ENCODE measurements at regions not wholly inside any gene's neighbourhood (a gene's known extent, or its start where the extent isn't known, plus 50 kb on each side); places are given as distances from the start of the nearest gene placed in this dataset.

- H3K4me3 ChIP-seq, result no peak overlapping the region
- H3K27ac ChIP-seq, result no peak overlapping the region
- intact Hi-C loops (cut with DNase I), result no loop called here
- no peaks in the 10 kb centered on the region for H3K4me1 ChIP-seq
- 53% methylated on average over 3 of the region's 3 CpGs for WGBS (ENCODE audit: insufficient coverage, low coverage, low lambda C conversion rate, missing lambda C conversion rate)
- no peaks in the 10 kb centered on the region for H3K36me3 ChIP-seq
- no peaks in the 10 kb centered on the region for H3K9me3 ChIP-seq
- ATAC-seq (no peak), DNase-seq (no peak)
- no peak for TF ChIP-seq CTCF (IDR thresholded peaks at IDR 0.05)
- TF ChIP-seq POLR2A (IDR thresholded peaks at IDR 0.05), result no peak
- no peaks in the 10 kb centered on the region for H3K27me3 ChIP-seq
These were observed 145.8 kb upstream of the DCN start for GRCh38 chr12:91328451-91328850.

GRCh38 chr12:91327889-91328288 is 145.3 kb upstream of the DCN start:
- H3K27ac ChIP-seq, result no peak overlapping the region
- intact Hi-C loops (cut with DNase I), result no loop called here
- no peak for TF ChIP-seq CTCF (IDR thresholded peaks at IDR 0.05)
- TF ChIP-seq POLR2A (IDR thresholded peaks at IDR 0.05), result no peak
- no peaks in the 10 kb centered on the region for H3K4me1 ChIP-seq
- H3K9me3 ChIP-seq, result no peaks in the 10 kb centered on the region
- 67% methylated on average over 3 of the region's 3 CpGs for WGBS (ENCODE audit: insufficient coverage, low coverage, low lambda C conversion rate, missing lambda C conversion rate)
- DNase-seq (no peak), ATAC-seq (no peak)
- H3K4me3 ChIP-seq, result no peak overlapping the region
- H3K27me3 ChIP-seq, result no peaks in the 10 kb centered on the region
- H3K36me3 ChIP-seq, result no peaks in the 10 kb centered on the region

GRCh38 chr12:91327131-91327530 is 144.5 kb upstream of the DCN start:
- H3K27me3 ChIP-seq, result no peaks in the 10 kb centered on the region
- H3K4me1 ChIP-seq, result no peaks in the 10 kb centered on the region
- no peak overlapping the region for H3K4me3 ChIP-seq
- TF ChIP-seq POLR2A (IDR thresholded peaks at IDR 0.05), result no peak
- no peak for TF ChIP-seq CTCF (IDR thresholded peaks at IDR 0.05)
- 60% methylated on average over 4 of the region's 4 CpGs for WGBS (ENCODE audit: insufficient coverage, low coverage, low lambda C conversion rate, missing lambda C conversion rate)
- no peaks in the 10 kb centered on the region for H3K36me3 ChIP-seq
- DNase-seq, result no peak
- intact Hi-C loops (cut with DNase I), result no loop called here
- H3K9me3 ChIP-seq, result no peaks in the 10 kb centered on the region
- ATAC-seq, result no peak
- H3K27ac ChIP-seq, result no peak overlapping the region

GRCh38 chr12:91326058-91327027 is 143.7 kb upstream of the DCN start:
- H3K27me3 ChIP-seq, result no peaks in the 10 kb centered on the region
- WGBS (ENCODE audit: insufficient coverage, low coverage, low lambda C conversion rate, missing lambda C conversion rate), result 12% methylated on average over 2 of the region's 2 CpGs
- no peaks in the 10 kb centered on the region for H3K36me3 ChIP-seq
- ATAC-seq, result peak; percentile 48 to 62 (median 54)
- intact Hi-C loops (cut with DNase I), result no loop called here
- TF ChIP-seq POLR2A (IDR thresholded peaks at IDR 0.05) (no peak), CTCF (IDR thresholded peaks at IDR 0.05) (peak; percentile 49 to 75 (median 68))
- H3K4me3 ChIP-seq, result no peak overlapping the region
- no peaks in the 10 kb centered on the region for H3K9me3 ChIP-seq
- no peak overlapping the region for H3K27ac ChIP-seq
- no peak for DNase-seq
- no peaks in the 10 kb centered on the region for H3K4me1 ChIP-seq

All from right lobe of liver (tissue), 6 donors.